Daoy (cell line): ENCODE measurements at regions not wholly inside any gene's neighbourhood (a gene's known extent, or its start where the extent isn't known, plus 50 kb on each side); places are given as distances from the start of the nearest gene placed in this dataset.

Source experiments
- DNase-seq: peaks from one replicate; pipeline ENCODE4 v3.0.0-alpha.2; 2015; ENCODE audit warnings: low read depth

DNA sequence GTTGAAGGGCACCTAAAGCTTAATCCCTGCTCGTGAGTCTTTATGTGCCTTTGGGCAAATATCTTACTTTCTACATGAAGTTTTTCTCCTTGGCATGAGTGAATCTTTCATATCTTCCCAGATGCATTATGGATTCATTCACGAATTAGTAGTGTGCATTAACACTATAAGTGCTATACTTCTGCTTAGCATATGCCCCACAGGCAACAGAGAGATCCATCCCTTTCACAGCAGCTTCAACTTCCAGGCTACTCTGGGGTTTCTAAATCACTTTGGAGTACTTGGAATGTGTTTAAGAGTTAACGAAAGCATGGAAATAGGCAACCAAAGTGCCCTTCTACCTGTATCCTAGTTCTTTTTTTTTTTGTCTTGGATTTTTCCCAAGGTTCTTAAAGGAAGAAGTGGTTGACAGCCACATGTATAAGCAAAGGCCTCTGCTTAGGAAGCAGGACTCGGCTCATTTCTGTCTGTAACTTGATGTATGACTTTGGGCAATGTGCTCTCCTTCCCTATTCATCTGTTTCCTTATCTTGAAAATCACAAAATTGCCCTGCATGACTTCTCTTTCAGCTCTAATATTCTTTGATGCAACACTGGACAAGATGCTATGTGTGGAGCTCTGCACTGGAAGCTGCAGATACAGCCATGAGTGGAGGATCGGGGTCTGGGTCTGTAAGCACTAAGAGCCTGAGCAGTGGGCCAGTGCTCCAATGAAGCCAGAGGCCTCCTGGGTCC is 54.5 kb upstream of the ME3 start:
- DNase-seq: no peak

DNA sequence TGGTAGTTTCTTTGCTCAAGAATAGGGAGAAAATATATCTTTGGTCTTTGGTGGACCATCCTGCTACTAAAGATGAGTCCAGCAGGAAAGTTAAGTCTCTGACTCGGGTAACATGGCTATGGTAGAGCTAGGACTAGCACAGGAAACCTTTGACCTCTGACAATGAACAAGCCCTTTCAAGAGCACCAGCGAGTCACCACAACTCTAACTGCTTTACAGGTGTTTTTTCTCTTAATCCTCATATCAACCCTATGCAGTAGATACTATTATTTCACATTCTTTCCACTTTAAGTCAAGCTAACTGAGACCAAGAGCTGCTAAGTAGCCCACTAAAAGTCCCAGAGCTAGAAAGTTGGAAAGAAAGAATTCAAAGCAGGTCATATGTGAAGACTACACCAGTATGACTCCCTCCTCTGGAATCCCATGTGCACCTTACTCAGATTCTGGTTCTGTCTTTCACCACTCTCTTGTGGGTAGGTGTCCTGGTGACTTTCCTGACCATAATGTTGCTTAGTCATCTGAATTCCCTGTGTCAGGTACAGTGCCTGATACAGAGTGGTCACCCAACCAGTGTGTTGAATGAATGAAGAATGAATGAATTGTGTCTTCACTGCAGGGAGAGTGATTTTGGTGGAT is 53.8 kb upstream of the ME3 start:
- peak; percentile 59 for DNase-seq

DNA sequence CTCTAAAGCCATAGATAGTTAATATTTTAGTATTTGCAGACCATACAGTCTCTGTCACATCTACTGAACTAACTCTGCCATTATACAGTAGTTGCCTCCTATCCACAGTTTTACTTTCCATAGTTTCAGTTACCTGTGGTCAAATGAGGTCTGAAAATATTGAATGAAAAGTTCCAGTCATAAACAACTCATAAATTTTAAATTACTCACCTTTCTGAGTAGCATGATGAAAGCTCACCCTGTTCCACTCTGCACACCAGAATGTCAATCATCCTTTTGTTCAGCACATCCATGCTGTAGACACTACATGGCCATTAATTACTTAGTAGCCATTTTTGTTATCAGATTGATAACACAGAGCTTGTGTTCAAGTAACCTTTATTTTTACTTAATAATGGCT is 51.7 kb upstream of the ME3 start:
- no peak for DNase-seq

DNA sequence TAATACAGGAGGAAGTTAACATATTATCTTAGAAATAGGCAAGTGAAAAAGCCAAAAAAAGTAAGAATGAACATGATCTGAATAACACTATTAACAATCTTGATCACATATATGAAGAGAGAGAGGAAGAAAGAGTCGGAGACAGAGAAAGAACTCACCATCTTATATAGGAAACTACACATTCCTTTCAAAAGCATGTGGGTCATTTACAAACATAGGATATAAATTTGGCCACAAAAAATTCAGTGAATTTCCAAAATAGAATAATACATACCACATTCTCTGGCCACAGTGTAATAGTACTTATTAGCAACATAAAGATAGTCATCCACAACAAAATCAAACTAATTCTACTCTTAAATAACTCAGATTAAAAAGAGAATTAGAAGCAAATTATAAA is 50.9 kb upstream of the ME3 start:
- no peak for DNase-seq

DNA sequence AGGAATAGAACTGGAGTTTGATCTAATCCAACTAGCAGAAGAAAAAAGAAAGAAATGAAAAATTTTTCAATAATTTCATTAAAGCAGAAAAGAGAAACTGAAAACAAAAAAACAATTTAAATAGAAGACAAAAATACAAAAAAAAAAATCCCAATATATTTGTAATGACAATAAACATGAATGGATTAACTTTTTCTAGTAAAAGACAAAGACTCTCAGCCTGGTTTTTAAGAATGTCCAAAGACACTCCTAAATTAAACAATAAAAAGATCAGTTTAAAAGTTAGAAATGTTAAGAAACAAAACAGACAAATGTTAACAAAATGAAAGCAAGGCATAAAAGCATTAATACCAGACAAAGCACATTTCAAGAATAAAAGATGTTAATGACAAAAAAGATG is 50.3 kb upstream of the ME3 start:
- DNase-seq: no peak
